K562 (cell line): ENCODE measurements at regions not wholly inside any gene's neighbourhood (a gene's known extent, or its start where the extent isn't known, plus 50 kb on each side); places are given as distances from the start of the nearest gene placed in this dataset.

Source experiments
- ATAC-seq: fragments of 200-7000 bp; cut with Tn5 transposase; 3 replicates; pipeline ENCODE4 v1.9.1; 2020; ENCODE audit warnings: moderate library complexity
- BruUV-seq: library from RNA; stranded (reverse); fragments of 400-500 nt; replicated peaks from 2 replicates; lab custom pipeline; 2021; lab: Mats Ljungman, UMichigan
- CTCF ChIA-PET: fragments of 300-600 bp; formaldehyde crosslinking; extraction: SDS; loops from one replicate; lab custom pipeline; 2021; ENCODE audit warnings: low intra/inter-chr PET ratio; lab: Yijun Ruan, JAX
- POLR2A ChIA-PET: fragments of 300-600, 350-650 bp; sonication (Branson Sonifier 250); formaldehyde crosslinking; extraction: SDS; loops from one replicate; lab custom pipeline; 2021; ENCODE audit warnings: antibody characterized with exemption, inconsistent platforms; lab: Yijun Ruan, JAX
- DNase-seq, 4 experiments: peaks; one replicate each; pipeline versions ENCODE4 v3.0.0 to v3.0.0-alpha.2; 2011 to 2018; ENCODE audit warnings: low spot score in 3 of 4, mixed read lengths in 3 of 4; ENCODE audit errors: extremely low read depth in 1 of 4
- FAIRE-seq: peaks from 2 replicates; lab custom pipeline; 2011; peaks lifted over from hg19 to GRCh38; lab: Jason Lieb, UNC
- H2AFZ ChIP-seq: 2 replicates; pipeline ENCODE4 v1.6.0; 2011; ENCODE audit warnings: low read depth, low read length, control low read depth, inconsistent platforms
- H3K27ac ChIP-seq: fragments of 200-600 bp; 3 replicates; pipeline ENCODE4 v1.8.0; 2011; ENCODE audit warnings: low read depth, mild to moderate bottlenecking, control low read depth, inconsistent platforms, low read length, moderate library complexity, mixed read lengths; ENCODE audit errors: extremely low read depth
- H3K27me3 ChIP-seq, 2 experiments: fragments of 300-600 bp in 1 of 2; 2 replicates in 1 of 2; 3 replicates in 1 of 2; pipeline versions ENCODE4 v1.6.0 to v1.8.0; 2011; ENCODE audit warnings: inconsistent platforms in 2 of 2, low read length in 2 of 2, mild to moderate bottlenecking in 1 of 2, mixed read lengths in 1 of 2, moderate library complexity in 1 of 2; ENCODE audit not compliant: control insufficient read depth in 2 of 2, insufficient read depth in 2 of 2
- H3K36me3 ChIP-seq: fragments of 300-600 bp; 3 replicates; pipeline ENCODE4 v1.8.0; 2011; ENCODE audit warnings: mild to moderate bottlenecking, low read length, inconsistent platforms; ENCODE audit not compliant: control insufficient read depth, insufficient read depth
- H3K4me1 ChIP-seq, 2 experiments: fragments of 200-600 bp in 1 of 2; replicated peaks in 1 of 2; 2 replicates in 1 of 2; 3 replicates in 1 of 2; pipeline versions ENCODE4 v1.5.1 to v1.8.0; 2011; ENCODE audit warnings: inconsistent platforms in 2 of 2, low read length in 2 of 2, mild to moderate bottlenecking in 1 of 2, mixed read lengths in 1 of 2, moderate library complexity in 1 of 2; ENCODE audit not compliant: control insufficient read depth in 2 of 2, insufficient read depth in 2 of 2
- H3K4me2 ChIP-seq: 2 replicates; pipeline ENCODE4 v1.6.1; 2011; ENCODE audit warnings: low read length, control low read depth, inconsistent platforms, mixed read lengths; ENCODE audit not compliant: insufficient read depth
- H3K4me3 ChIP-seq: fragments of 200-600 bp; sonication (generic), shearing (Covaris generic); 2 replicates; pipeline ENCODE4 v1.5.1; 2016; ENCODE audit warnings: control low read depth, inconsistent platforms
- H3K79me2 ChIP-seq: fragments of 200-600 bp; 3 replicates; pipeline ENCODE4 v1.8.0; 2011; ENCODE audit warnings: low read length, inconsistent platforms; ENCODE audit not compliant: control insufficient read depth, insufficient read depth
- H3K9ac ChIP-seq, 2 experiments: 2 replicates each; pipeline versions ENCODE4 v1.6.0 to v1.6.1; 2011; ENCODE audit warnings: low read depth in 2 of 2, low read length in 2 of 2, control low read depth in 1 of 2, inconsistent platforms in 1 of 2, mild to moderate bottlenecking in 1 of 2, mixed read lengths in 1 of 2; ENCODE audit not compliant: insufficient read depth in 1 of 2
- H3K9me1 ChIP-seq: one replicate; pipeline ENCODE4 v1.6.0; 2011; ENCODE audit warnings: inconsistent platforms, mild to moderate bottlenecking, low read length, moderate library complexity; ENCODE audit not compliant: control insufficient read depth, insufficient read depth
- H3K9me3 ChIP-seq: replicated peaks from 2 replicates; pipeline ENCODE4 v1.5.1; 2011; ENCODE audit warnings: low read depth, low read length, inconsistent platforms; ENCODE audit not compliant: control insufficient read depth, insufficient read depth
- H4K20me1 ChIP-seq: replicated peaks from 2 replicates; pipeline ENCODE4 v1.6.1; 2011; ENCODE audit warnings: low read length, inconsistent platforms, mixed read lengths; ENCODE audit not compliant: control insufficient read depth, insufficient read depth
- E2F4 ChIP-seq: sonication (generic); formaldehyde crosslinking; IDR thresholded peaks from 2 replicates; pipeline ENCODE4 v1.8.0; 2022; ENCODE audit warnings: mild to moderate bottlenecking, low read depth, missing genetic modification reagents
- ELK1 ChIP-seq: sonication (generic); formaldehyde crosslinking; IDR thresholded peaks from 2 replicates; pipeline ENCODE4 v1.8.1; 2022; ENCODE audit warnings: missing genetic modification reagents
- NR2F6 ChIP-seq: fragments of 450-650 bp; formaldehyde crosslinking; IDR thresholded peaks from 2 replicates; pipeline ENCODE4 v1.4.0; 2020; ENCODE audit warnings: mild to moderate bottlenecking
- TBL1XR1 ChIP-seq, 2 experiments: IDR thresholded peaks; 2 replicates each; pipeline ENCODE4 v1.6.1; 2012; ENCODE audit warnings: improper control_type of control experiment in 2 of 2, low read length in 2 of 2, mild to moderate bottlenecking in 1 of 2
- ZBTB7A ChIP-seq: IDR thresholded peaks from 2 replicates; pipeline ENCODE4 v1.6.1; 2011; ENCODE audit warnings: low read depth, mild to moderate bottlenecking, low read length, moderate library complexity, borderline replicate concordance; ENCODE audit not compliant: control insufficient read depth
- WGBS: fragments of 100-300 bp; shearing (Covaris generic); methylation state at CpG from one replicate; pipeline ENCODE4 v1.1.6; 2016; ENCODE audit warnings: low coverage, mixed read lengths; ENCODE audit not compliant: insufficient coverage; ENCODE audit errors: missing lambda C conversion rate; 5-methylcytosine and 5-hydroxymethylcytosine counted together
- in situ Hi-C: fragments of 300-500 bp; cut with MboI; formaldehyde crosslinking; loops from 4 replicates; pipeline ENCODE4 v1.15.0; 2018; ENCODE audit warnings: inconsistent platforms, mixed read lengths
- intact Hi-C: fragments of 100-400 bp; cut with micrococcal nuclease; formaldehyde crosslinking; loops from 2 replicates; pipeline ENCODE4 v1.14.2; 2022

- Histone ChIP-seq H3K36me3 (no peaks in the 10 kb centered on the region), H3K9ac (no peak overlapping the region), H3K9me3 (no peaks in the 10 kb centered on the region), H4K20me1 (no peaks in the 10 kb centered on the region), H3K4me3 (no peak overlapping the region), H3K27me3 (no peaks in the 10 kb centered on the region), H3K4me2 (no peak overlapping the region), H3K4me1 (no peaks in the 10 kb centered on the region), H2AFZ (no peak overlapping the region), H3K79me2 (no peaks in the 10 kb centered on the region), H3K27ac (no peak overlapping the region), H3K9me1 (no peaks in the 10 kb centered on the region)
- DNase-seq (no peak), FAIRE-seq (no peak), ATAC-seq (no peak)
- 0% methylated on average over 4 of the region's 4 CpGs for WGBS
- in situ Hi-C loops (no loop called here), intact Hi-C loops (no loop called here)
- CTCF ChIA-PET: no interaction called here
- TF ChIP-seq TBL1XR1 (IDR thresholded peaks at IDR 0.05; ENCODE audit: low read length in 2 of 2): no peak
- TF ChIP-seq NR2F6 (CRISPR knock-in tag): no peak
- TF ChIP-seq E2F4 (CRISPR knock-in tag): no peak
- TF ChIP-seq ELK1: no peak
- TF ChIP-seq ZBTB7A: no peak
- no TSS peak for BruUV-seq
- POLR2A ChIA-PET: no interaction called here
Measured at GRCh38 chr2:53500181-53500580, 267.4 kb upstream of the CHAC2 start.
